H1 (cell line): ENCODE measurements at regions not wholly inside any gene's neighbourhood (a gene's known extent, or its start where the extent isn't known, plus 50 kb on each side); places are given as distances from the start of the nearest gene placed in this dataset.

Experiments used
- CTCF ChIA-PET: fragments of 300-600 bp; sonication (Branson Sonifier 250); formaldehyde crosslinking; loops from one replicate; lab custom pipeline; 2021; ENCODE audit not compliant: partially characterized antibody; lab: Charles Lee
- POLR2A ChIA-PET: fragments of 300-600 bp; sonication (Branson Sonifier 250); formaldehyde crosslinking; loops from one replicate; lab custom pipeline; 2021; ENCODE audit warnings: inconsistent platforms; ENCODE audit not compliant: partially characterized antibody; lab: Charles Lee
- DNase-seq, 2 experiments: peaks; one replicate each; pipeline versions ENCODE4 v3.0.0 to v3.0.0-alpha.2; 2010 to 2022; ENCODE audit warnings: low spot score in 2 of 2, low read depth in 1 of 2, mixed read lengths in 1 of 2
- FAIRE-seq: peaks from 2 replicates; lab custom pipeline; 2011; peaks lifted over from hg19 to GRCh38; lab: Jason Lieb, UNC
- H2AFZ ChIP-seq: 2 replicates; pipeline ENCODE4 v1.8.1; 2012; ENCODE audit warnings: low read length, inconsistent platforms
- H2AK5ac ChIP-seq: 2 replicates; pipeline ENCODE4 v1.6.1; 2013; ENCODE audit warnings: low read depth, low read length
- H2BK120ac ChIP-seq: replicated peaks from 2 replicates; pipeline ENCODE3; 2013; ENCODE audit warnings: low read depth, low read length, inconsistent platforms
- H2BK12ac ChIP-seq: 2 replicates; pipeline ENCODE4 v1.6.1; 2013; ENCODE audit warnings: low read depth, low read length
- H2BK15ac ChIP-seq: 2 replicates; pipeline ENCODE4 v1.6.1; 2013; ENCODE audit warnings: low read length
- H2BK20ac ChIP-seq: 2 replicates; pipeline ENCODE4 v1.6.1; 2013; ENCODE audit warnings: low read length
- H2BK5ac ChIP-seq: 2 replicates; pipeline ENCODE4 v1.6.1; 2013; ENCODE audit warnings: low read depth, low read length
- H3K14ac ChIP-seq: 2 replicates; pipeline ENCODE4 v1.6.1; 2013; ENCODE audit warnings: inconsistent platforms; ENCODE audit not compliant: insufficient read length
- H3K18ac ChIP-seq: 2 replicates; pipeline ENCODE4 v1.6.1; 2013; ENCODE audit warnings: low read length; ENCODE audit errors: extremely low read depth
- H3K23ac ChIP-seq: 2 replicates; pipeline ENCODE4 v1.6.1; 2013; ENCODE audit warnings: inconsistent platforms; ENCODE audit not compliant: insufficient read length
- H3K23me2 ChIP-seq: 2 replicates; pipeline ENCODE4 v1.6.1; 2013; ENCODE audit warnings: low read depth, low read length
- H3K27ac ChIP-seq: 2 replicates; pipeline ENCODE4 v1.6.1; 2011; ENCODE audit warnings: low read depth, low read length, inconsistent platforms
- H3K27me3 ChIP-seq, 4 experiments: replicated peaks in 1 of 4; 1 replicate in 1 of 4; 2 replicates in 3 of 4; pipeline versions ENCODE4 v1.6.1 to v1.8.1; 2011 to 2013; ENCODE audit warnings: low read length in 3 of 4, mild to moderate bottlenecking in 3 of 4, inconsistent platforms in 2 of 4, mixed read lengths in 2 of 4, moderate library complexity in 1 of 4; ENCODE audit not compliant: control insufficient read depth in 3 of 4, insufficient read depth in 3 of 4; ENCODE audit errors: extremely low read depth in 1 of 4
- H3K36me3 ChIP-seq, 4 experiments: 2 replicates each; pipeline versions ENCODE4 v1.6.1 to v1.8.1; 2011 to 2013; ENCODE audit warnings: mild to moderate bottlenecking in 4 of 4, low read length in 3 of 4, moderate library complexity in 2 of 4, control low read depth in 1 of 4, inconsistent platforms in 1 of 4; ENCODE audit not compliant: insufficient read depth in 4 of 4, control insufficient read depth in 2 of 4
- H3K4ac ChIP-seq: replicated peaks from 2 replicates; pipeline ENCODE3; 2013; ENCODE audit warnings: low read length, low read depth, mixed read lengths, inconsistent platforms; ENCODE audit not compliant: insufficient read length
- H3K4me1 ChIP-seq, 4 experiments: replicated peaks in 1 of 4; 1 replicate in 1 of 4; 2 replicates in 3 of 4; pipeline versions ENCODE4 v1.6.1 to v1.8.1; 2011 to 2013; ENCODE audit warnings: low read length in 3 of 4, inconsistent platforms in 2 of 4, mixed read lengths in 1 of 4; ENCODE audit not compliant: insufficient read depth in 4 of 4, control insufficient read depth in 3 of 4
- H3K4me2 ChIP-seq, 2 experiments: 2 replicates each; pipeline versions ENCODE4 v1.6.1 to v1.8.1; 2011 to 2013; ENCODE audit warnings: low read depth in 2 of 2, low read length in 2 of 2, control low read depth in 1 of 2, inconsistent platforms in 1 of 2, mild to moderate bottlenecking in 1 of 2; ENCODE audit not compliant: insufficient read depth in 1 of 2
- H3K4me3 ChIP-seq, 4 experiments: fragments of 200-600, 300-600 bp in 1 of 4; sonication (generic), shearing (Covaris generic), sonication (Bioruptor Twin) in 1 of 4; 2 replicates each; pipeline versions ENCODE4 v1.5.1 to v1.8.1; 2011 to 2016; ENCODE audit warnings: low read length in 4 of 4, low read depth in 3 of 4, control low read depth in 2 of 4, inconsistent platforms in 2 of 4, mild to moderate bottlenecking in 2 of 4, mixed read lengths in 1 of 4, moderate library complexity in 1 of 4; ENCODE audit not compliant: insufficient read depth in 2 of 4; ENCODE audit errors: extremely low read depth in 1 of 4
- H3K56ac ChIP-seq: replicated peaks from 2 replicates; pipeline ENCODE3; 2013; ENCODE audit warnings: low read depth, mild to moderate bottlenecking, mixed read lengths, low read length, inconsistent platforms; ENCODE audit not compliant: insufficient read length
- H3K79me1 ChIP-seq: 2 replicates; pipeline ENCODE4 v1.6.1; 2013; ENCODE audit warnings: low read depth, low read length, control low read depth
- H3K79me2 ChIP-seq, 2 experiments: 2 replicates each; pipeline versions ENCODE4 v1.6.1 to v1.8.1; 2012 to 2013; ENCODE audit warnings: low read length in 2 of 2, mild to moderate bottlenecking in 2 of 2, inconsistent platforms in 1 of 2; ENCODE audit not compliant: insufficient read depth in 2 of 2, control insufficient read depth in 1 of 2
- H3K9ac ChIP-seq, 4 experiments: replicated peaks in 1 of 4; 1 replicate in 1 of 4; 2 replicates in 3 of 4; pipeline versions ENCODE4 v1.6.1 to v1.8.1; 2011 to 2013; ENCODE audit warnings: low read depth in 3 of 4, low read length in 3 of 4, control low read depth in 2 of 4, mild to moderate bottlenecking in 2 of 4, moderate library complexity in 2 of 4, inconsistent platforms in 1 of 4; ENCODE audit errors: extremely low read depth in 1 of 4
- H3K9me3 ChIP-seq, 2 experiments: 2 replicates each; pipeline versions ENCODE4 v1.6.1 to v1.8.1; 2012 to 2013; ENCODE audit warnings: mild to moderate bottlenecking in 2 of 2, moderate library complexity in 2 of 2, control low read depth in 1 of 2, inconsistent platforms in 1 of 2, low read depth in 1 of 2, low read length in 1 of 2, mixed read lengths in 1 of 2; ENCODE audit not compliant: insufficient read depth in 2 of 2
- H4K20me1 ChIP-seq, 2 experiments: replicated peaks in 1 of 2; 2 replicates each; pipeline versions ENCODE3 to v1.8.1; 2011 to 2013; ENCODE audit warnings: inconsistent platforms in 2 of 2, low read length in 2 of 2, mild to moderate bottlenecking in 1 of 2; ENCODE audit not compliant: insufficient read depth in 2 of 2, control insufficient read depth in 1 of 2
- H4K5ac ChIP-seq: 2 replicates; pipeline ENCODE4 v1.6.1; 2013; ENCODE audit warnings: low read length, low read depth, mixed read lengths, inconsistent platforms; ENCODE audit not compliant: insufficient read length
- H4K8ac ChIP-seq: 2 replicates; pipeline ENCODE4 v1.8.0; 2013; ENCODE audit warnings: mild to moderate bottlenecking, moderate library complexity, low read length, inconsistent platforms; ENCODE audit not compliant: insufficient read depth; ENCODE audit errors: extremely low read depth
- H4K91ac ChIP-seq: replicated peaks from 2 replicates; pipeline ENCODE3; 2013; ENCODE audit warnings: low read length, mixed read lengths, inconsistent platforms; ENCODE audit not compliant: insufficient read length
- ASH2L ChIP-seq: fragments of 200-600, 300-600 bp; sonication (generic); IDR thresholded peaks from one replicate; pipeline ENCODE4 v1.7.1; 2017; ENCODE audit warnings: low read length
- CREB1 ChIP-seq: IDR thresholded peaks from 2 replicates; pipeline ENCODE4 v1.6.1; 2012; ENCODE audit warnings: inconsistent platforms
- KDM4A ChIP-seq: IDR thresholded peaks from one replicate; pipeline ENCODE4 v1.7.1; 2012; ENCODE audit warnings: low read depth, mild to moderate bottlenecking, moderate library complexity, low read length, inconsistent platforms; ENCODE audit not compliant: severe bottlenecking
- KDM5A ChIP-seq: fragments of 200-600 bp; IDR thresholded peaks from 2 replicates; pipeline ENCODE4 v1.7.1; 2012; ENCODE audit warnings: mild to moderate bottlenecking, low read length, inconsistent platforms, mixed read lengths
- POLR2A ChIP-seq, 2 experiments: IDR thresholded peaks; 1 replicate in 1 of 2; 2 replicates in 1 of 2; pipeline ENCODE4 v1.6.1; 2011; ENCODE audit warnings: low read depth in 2 of 2, low read length in 2 of 2, mild to moderate bottlenecking in 2 of 2; ENCODE audit errors: control extremely low read depth in 1 of 2
- SIN3A ChIP-seq, 2 experiments: IDR thresholded peaks in 1 of 2; conservative IDR thresholded peaks in 1 of 2; 2 replicates each; pipeline ENCODE4 v1.6.1; 2011 to 2012; ENCODE audit warnings: low read length in 2 of 2, improper control_type of control experiment in 1 of 2, low read depth in 1 of 2, mild to moderate bottlenecking in 1 of 2
- WGBS, 2 experiments: shearing (Covaris generic) in 1 of 2; methylation state at CpG; one replicate each; pipeline versions ENCODE4 v1.1.6 to v1.1.7; 2013 to 2015; ENCODE audit warnings: low lambda C conversion rate in 2 of 2, mixed read lengths in 2 of 2, inconsistent platforms in 1 of 2, low coverage in 1 of 2, missing lambda C conversion rate in 1 of 2; ENCODE audit not compliant: insufficient replicate concordance in 2 of 2, insufficient coverage in 1 of 2, insufficient read length in 1 of 2; ENCODE audit errors: extremely low coverage in 1 of 2, missing lambda C conversion rate in 1 of 2; 5-methylcytosine and 5-hydroxymethylcytosine counted together
- TF ChIP-seq, protein P1 (sequence below), 3 experiments: IDR thresholded peaks; 1 replicate in 2 of 3; 2 replicates in 1 of 3; pipeline versions ENCODE4 v1.5.1 to v1.6.1; 2011; ENCODE audit warnings: low read length in 3 of 3, mild to moderate bottlenecking in 3 of 3, inconsistent platforms in 2 of 3, low read depth in 1 of 3, moderate library complexity in 1 of 3; ENCODE audit not compliant: insufficient read depth in 1 of 3; ENCODE audit errors: control extremely low read depth in 1 of 3
- TF ChIP-seq, protein P2 (sequence below): IDR thresholded peaks from 2 replicates; pipeline ENCODE4 v1.6.1; 2012; ENCODE audit warnings: inconsistent platforms

DNA sequence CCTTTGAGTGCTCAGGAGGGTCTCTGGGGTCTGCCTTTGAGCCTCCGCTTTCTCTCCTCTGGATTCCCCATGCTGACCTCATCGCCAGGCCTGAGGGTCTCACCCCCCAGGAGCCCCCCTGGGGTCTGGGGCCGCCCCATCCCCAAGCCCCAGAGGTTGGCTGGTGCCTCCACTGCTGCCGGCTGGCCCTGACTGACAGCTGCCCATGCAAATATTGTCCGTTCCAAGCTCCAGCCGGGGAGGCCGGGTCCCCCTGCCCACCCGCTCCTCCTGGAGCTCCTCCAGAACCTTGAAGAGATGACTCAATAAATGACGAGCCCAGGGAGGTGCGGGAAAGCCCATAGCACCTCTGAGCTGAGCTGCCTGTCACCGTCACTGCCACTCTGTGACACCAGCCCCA lies 173.8 kb downstream of the RBFOX3 start:
- Histone ChIP-seq H3K79me1 (no peaks in the 10 kb centered on the region), H3K27me3 (no peaks in the 10 kb centered on the region), H3K79me2 (no peaks in the 10 kb centered on the region), H2BK12ac (no peak overlapping the region), H3K18ac (no peak overlapping the region), H3K36me3 (no peaks in the 10 kb centered on the region), H2BK120ac (no peak overlapping the region), H4K5ac (no peak overlapping the region), H2BK15ac (no peak overlapping the region), H2AFZ (no peak overlapping the region), H4K8ac (no peak overlapping the region), H2BK5ac (no peak overlapping the region), H3K4ac (no peak overlapping the region), H3K27ac (no peak overlapping the region), H4K20me1 (peaks cover 0 to 5% of the 10 kb centered on the region in 2 experiments), H4K91ac (no peak overlapping the region), H3K4me3 (no peak overlapping the region), H3K23ac (no peak overlapping the region), H3K4me1 (no peaks in the 10 kb centered on the region; a peak in 1 of 7 replicates), H3K56ac (no peak overlapping the region), H2AK5ac (no peak overlapping the region), H3K14ac (no peak overlapping the region), H3K9ac (no peak overlapping the region), H3K4me2 (no peak overlapping the region), H2BK20ac (no peak overlapping the region), H3K9me3 (no peaks in the 10 kb centered on the region), H3K23me2 (peaks cover 2% of the 10 kb centered on the region)
- FAIRE-seq: no peak
- TF ChIP-seq KDM4A (no peak), SIN3A (conservative IDR thresholded peaks at IDR 0.05 in 1 of 2, IDR thresholded peaks at IDR 0.05 in 1 of 2; ENCODE audit: low read depth in 1 of 2, low read length in 2 of 2) (no peak), CREB1 (no peak), POLR2A (IDR thresholded peaks at IDR 0.05; ENCODE audit: control extremely low read depth in 1 of 2, low read depth in 2 of 2, low read length in 2 of 2) (no peak), KDM5A (no peak), ASH2L (no peak)
- TF ChIP-seq, protein P1, sequence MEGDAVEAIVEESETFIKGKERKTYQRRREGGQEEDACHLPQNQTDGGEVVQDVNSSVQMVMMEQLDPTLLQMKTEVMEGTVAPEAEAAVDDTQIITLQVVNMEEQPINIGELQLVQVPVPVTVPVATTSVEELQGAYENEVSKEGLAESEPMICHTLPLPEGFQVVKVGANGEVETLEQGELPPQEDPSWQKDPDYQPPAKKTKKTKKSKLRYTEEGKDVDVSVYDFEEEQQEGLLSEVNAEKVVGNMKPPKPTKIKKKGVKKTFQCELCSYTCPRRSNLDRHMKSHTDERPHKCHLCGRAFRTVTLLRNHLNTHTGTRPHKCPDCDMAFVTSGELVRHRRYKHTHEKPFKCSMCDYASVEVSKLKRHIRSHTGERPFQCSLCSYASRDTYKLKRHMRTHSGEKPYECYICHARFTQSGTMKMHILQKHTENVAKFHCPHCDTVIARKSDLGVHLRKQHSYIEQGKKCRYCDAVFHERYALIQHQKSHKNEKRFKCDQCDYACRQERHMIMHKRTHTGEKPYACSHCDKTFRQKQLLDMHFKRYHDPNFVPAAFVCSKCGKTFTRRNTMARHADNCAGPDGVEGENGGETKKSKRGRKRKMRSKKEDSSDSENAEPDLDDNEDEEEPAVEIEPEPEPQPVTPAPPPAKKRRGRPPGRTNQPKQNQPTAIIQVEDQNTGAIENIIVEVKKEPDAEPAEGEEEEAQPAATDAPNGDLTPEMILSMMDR (IDR thresholded peaks at IDR 0.05; ENCODE audit: control extremely low read depth in 1 of 3, insufficient read depth in 1 of 3, low read depth in 1 of 3, low read length in 3 of 3): no peak
- TF ChIP-seq, protein P2, sequence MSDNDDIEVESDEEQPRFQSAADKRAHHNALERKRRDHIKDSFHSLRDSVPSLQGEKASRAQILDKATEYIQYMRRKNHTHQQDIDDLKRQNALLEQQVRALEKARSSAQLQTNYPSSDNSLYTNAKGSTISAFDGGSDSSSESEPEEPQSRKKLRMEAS: no peak
- DNase-seq: no peak
- 82% methylated on average over 10 of the region's 11 CpGs; no CpG with 5 or more reads in 1 of the 2 experiments for WGBS, 2 experiments
- CTCF ChIA-PET: interaction anchor here (0.9 to 5.8 kb wide), 7 partner anchors 10 to 392 kb away, joined by 3 to 27 read pairs (median 4); no protein-coding TSS in a partner anchor
- POLR2A ChIA-PET: no interaction called here
